Loucy (cell line): ENCODE measurements at regions not wholly inside any gene's neighbourhood (a gene's known extent, or its start where the extent isn't known, plus 50 kb on each side); places are given as distances from the start of the nearest gene placed in this dataset.

Experiments used
- H2AFZ ChIP-seq: fragments of 200-600 bp; sonication (generic); 2 replicates; pipeline ENCODE4 v1.6.0; 2016; ENCODE audit warnings: antibody characterized with exemption, mild to moderate bottlenecking, low read length, moderate library complexity
- H3F3A ChIP-seq: fragments of 200-600 bp; 2 replicates; pipeline ENCODE4 v1.6.0; 2016; ENCODE audit warnings: antibody characterized with exemption, low read depth, mild to moderate bottlenecking
- H3K27me3 ChIP-seq: fragments of 200-600 bp; sonication (generic); 2 replicates; pipeline ENCODE4 v1.6.1; 2014; ENCODE audit warnings: low read length, mild to moderate bottlenecking; ENCODE audit not compliant: insufficient read depth, poor library complexity, severe bottlenecking
- H3K36me3 ChIP-seq: fragments of 200-600 bp; sonication (generic); 2 replicates; pipeline ENCODE4 v1.6.1; 2016; ENCODE audit warnings: low read length; ENCODE audit not compliant: insufficient read depth
- H3K4me1 ChIP-seq: fragments of 200-600 bp; sonication (generic); 2 replicates; pipeline ENCODE4 v1.5.1; 2014; ENCODE audit warnings: low read length, mild to moderate bottlenecking; ENCODE audit not compliant: insufficient read depth, poor library complexity, severe bottlenecking
- H3K4me2 ChIP-seq: fragments of 200-600 bp; sonication (generic); 2 replicates; pipeline ENCODE4 v1.6.0; 2014; ENCODE audit warnings: antibody characterized with exemption, low read length, low read depth, mild to moderate bottlenecking; ENCODE audit not compliant: poor library complexity, severe bottlenecking
- H3K4me3 ChIP-seq: fragments of 200-600 bp; sonication (generic); 2 replicates; pipeline ENCODE4 v1.5.1; 2014; ENCODE audit warnings: low read length, mild to moderate bottlenecking, mixed read lengths; ENCODE audit not compliant: poor library complexity, severe bottlenecking
- H3K79me2 ChIP-seq: fragments of 200-600 bp; sonication (generic); 2 replicates; pipeline ENCODE4 v1.6.1; 2014; ENCODE audit warnings: low read length; ENCODE audit not compliant: insufficient read depth
- H3K9ac ChIP-seq: fragments of 200-600 bp; sonication (generic); 2 replicates; pipeline ENCODE4 v1.6.0; 2014; ENCODE audit warnings: mild to moderate bottlenecking, low read depth, low read length, moderate library complexity; ENCODE audit not compliant: poor library complexity, severe bottlenecking
- H3K9me2 ChIP-seq: fragments of 200-600 bp; sonication (generic); replicated peaks from 2 replicates; pipeline ENCODE4 v1.6.1; 2016; ENCODE audit warnings: low read depth, low read length, mixed read lengths
- H3K9me3 ChIP-seq: fragments of 200-600 bp; sonication (generic); 2 replicates; pipeline ENCODE4 v1.6.1; 2014; ENCODE audit warnings: mild to moderate bottlenecking, antibody characterized with exemption, low read length, low read depth; ENCODE audit not compliant: insufficient read depth
- H4K20me1 ChIP-seq: fragments of 200-600 bp; sonication (generic); 2 replicates; pipeline ENCODE4 v1.6.0; 2014; ENCODE audit warnings: antibody characterized with exemption, low read length, mild to moderate bottlenecking; ENCODE audit not compliant: insufficient read depth, poor library complexity, severe bottlenecking
- EZH2phosphoT487 ChIP-seq: fragments of 200-600 bp; IDR thresholded peaks from 2 replicates; pipeline ENCODE4 v1.6.1; 2018; ENCODE audit warnings: antibody characterized with exemption, mild to moderate bottlenecking, moderate library complexity, borderline replicate concordance
- TF ChIP-seq, protein P1 (sequence below): fragments of 200-600 bp; sonication (generic); conservative IDR thresholded peaks from 2 replicates; pipeline ENCODE4 v1.5.1; 2014; ENCODE audit warnings: mild to moderate bottlenecking, antibody characterized with exemption, low read length

DNA sequence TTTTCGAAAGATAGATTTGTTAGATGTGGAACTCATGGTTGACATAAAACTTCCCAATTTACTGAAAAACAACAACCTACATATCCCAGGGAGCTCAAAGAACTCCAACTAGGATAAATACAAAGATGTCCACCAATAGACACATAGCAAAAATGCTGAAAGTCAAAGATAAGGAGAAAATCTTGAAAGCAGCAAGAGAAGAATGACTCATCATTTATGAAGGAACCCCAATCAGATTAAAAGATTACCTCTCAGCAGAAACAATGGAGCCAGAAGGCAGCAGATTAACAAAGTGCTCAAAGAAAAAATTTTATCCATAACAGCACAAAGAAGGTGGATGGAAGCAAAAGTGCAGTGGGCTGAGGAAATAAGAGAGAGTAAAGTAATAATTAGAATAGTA lies 908.6 kb downstream of the SORCS3 start:
- Histone ChIP-seq H3K4me2 (no peak overlapping the region), H3K27me3 (no peaks in the 10 kb centered on the region), H4K20me1 (no peaks in the 10 kb centered on the region), H2AFZ (no peak overlapping the region), H3K36me3 (no peaks in the 10 kb centered on the region), H3K9ac (no peak overlapping the region), H3F3A (no peaks in the 10 kb centered on the region), H3K4me1 (no peaks in the 10 kb centered on the region), H3K4me3 (no peak overlapping the region), H3K79me2 (no peaks in the 10 kb centered on the region), H3K9me3 (no peaks in the 10 kb centered on the region), H3K9me2 (no peaks in the 10 kb centered on the region)
- no peak for TF ChIP-seq EZH2phosphoT487
- TF ChIP-seq, protein P1, sequence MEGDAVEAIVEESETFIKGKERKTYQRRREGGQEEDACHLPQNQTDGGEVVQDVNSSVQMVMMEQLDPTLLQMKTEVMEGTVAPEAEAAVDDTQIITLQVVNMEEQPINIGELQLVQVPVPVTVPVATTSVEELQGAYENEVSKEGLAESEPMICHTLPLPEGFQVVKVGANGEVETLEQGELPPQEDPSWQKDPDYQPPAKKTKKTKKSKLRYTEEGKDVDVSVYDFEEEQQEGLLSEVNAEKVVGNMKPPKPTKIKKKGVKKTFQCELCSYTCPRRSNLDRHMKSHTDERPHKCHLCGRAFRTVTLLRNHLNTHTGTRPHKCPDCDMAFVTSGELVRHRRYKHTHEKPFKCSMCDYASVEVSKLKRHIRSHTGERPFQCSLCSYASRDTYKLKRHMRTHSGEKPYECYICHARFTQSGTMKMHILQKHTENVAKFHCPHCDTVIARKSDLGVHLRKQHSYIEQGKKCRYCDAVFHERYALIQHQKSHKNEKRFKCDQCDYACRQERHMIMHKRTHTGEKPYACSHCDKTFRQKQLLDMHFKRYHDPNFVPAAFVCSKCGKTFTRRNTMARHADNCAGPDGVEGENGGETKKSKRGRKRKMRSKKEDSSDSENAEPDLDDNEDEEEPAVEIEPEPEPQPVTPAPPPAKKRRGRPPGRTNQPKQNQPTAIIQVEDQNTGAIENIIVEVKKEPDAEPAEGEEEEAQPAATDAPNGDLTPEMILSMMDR = no peak

DNA sequence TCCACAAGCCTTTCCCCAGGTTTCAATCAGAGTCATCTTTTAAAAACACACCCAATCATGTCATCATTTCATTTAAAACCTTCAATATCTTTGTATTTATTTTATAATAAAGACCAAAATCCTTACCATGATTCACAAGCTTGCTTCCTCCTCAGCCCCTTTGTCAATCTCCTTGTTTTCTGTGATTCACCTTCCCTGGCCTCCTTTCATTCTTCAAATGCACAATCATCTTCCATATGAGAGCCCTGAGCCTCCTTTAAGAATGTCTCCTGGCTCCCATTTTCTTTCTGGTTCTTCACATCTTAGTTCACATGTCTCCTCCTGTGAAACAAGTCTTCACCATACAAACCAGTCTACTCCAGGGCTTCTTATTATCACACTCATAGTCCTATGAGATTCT lies 904.0 kb downstream of the SORCS3 start:
- Histone ChIP-seq H4K20me1 (no peaks in the 10 kb centered on the region), H2AFZ (no peak overlapping the region), H3K9me2 (no peaks in the 10 kb centered on the region), H3K4me2 (no peak overlapping the region), H3K36me3 (no peaks in the 10 kb centered on the region), H3K9me3 (no peaks in the 10 kb centered on the region), H3K9ac (no peak overlapping the region), H3F3A (no peaks in the 10 kb centered on the region), H3K4me1 (no peaks in the 10 kb centered on the region), H3K79me2 (no peaks in the 10 kb centered on the region), H3K4me3 (no peak overlapping the region), H3K27me3 (no peaks in the 10 kb centered on the region)
- TF ChIP-seq EZH2phosphoT487 = no peak
- TF ChIP-seq, protein P1 = no peak

DNA sequence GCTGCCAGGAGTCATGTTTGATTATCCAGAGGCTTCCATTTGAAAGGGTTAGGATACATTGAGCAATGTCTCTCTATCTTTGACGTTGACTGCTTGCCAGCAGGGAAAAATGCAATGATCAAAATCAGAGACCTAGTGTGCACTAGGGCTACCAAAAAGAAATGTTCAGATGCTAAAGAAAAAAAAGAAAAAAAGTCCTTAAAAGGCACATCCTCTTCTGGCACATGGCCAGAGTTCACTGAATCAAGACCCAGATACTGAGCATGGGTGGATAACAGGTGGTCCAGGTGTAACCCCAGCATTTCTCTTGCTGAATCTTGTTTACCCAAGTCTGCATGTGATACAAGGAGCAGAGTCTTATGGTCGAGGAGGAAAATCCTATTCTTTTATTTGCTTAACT lies 899.3 kb downstream of the SORCS3 start:
- TF ChIP-seq, protein P1 = no peak
- TF ChIP-seq EZH2phosphoT487 = no peak
- H3K9me3 ChIP-seq = no peaks in the 10 kb centered on the region
- H3K4me1 ChIP-seq = no peaks in the 10 kb centered on the region

More for the DNA sequence above, 899.3 kb downstream of the SORCS3 start:
- no peaks in the 10 kb centered on the region for H3K79me2 ChIP-seq
- no peaks in the 10 kb centered on the region for H3F3A ChIP-seq
- H3K36me3 ChIP-seq = no peaks in the 10 kb centered on the region
- H4K20me1 ChIP-seq = no peaks in the 10 kb centered on the region
- H3K9ac ChIP-seq = no peak overlapping the region
- no peaks in the 10 kb centered on the region for H3K9me2 ChIP-seq
- no peaks in the 10 kb centered on the region for H3K27me3 ChIP-seq
- no peak overlapping the region for H2AFZ ChIP-seq
- H3K4me3 ChIP-seq = no peak overlapping the region
- no peak overlapping the region for H3K4me2 ChIP-seq
